ENCODE measurements at regions not wholly inside any gene's neighbourhood (a gene's known extent, or its start where the extent isn't known, plus 50 kb on each side); places are given as distances from the start of the nearest gene placed in this dataset.

GRCh38 chr1:103162360-103162759 lies 54.0 kb upstream of the COL11A1 start:
- no peak overlapping the region for H2AFZ ChIP-seq (ENCODE audit: low read depth, low read length)
- H3K4me3 ChIP-seq (ENCODE audit: low read length): no peak overlapping the region
- H3K36me3 ChIP-seq (ENCODE audit: insufficient read depth, low read length): no peaks in the 10 kb centered on the region
- H3K4me1 ChIP-seq (ENCODE audit: insufficient read depth, low read length): no peaks in the 10 kb centered on the region
- no peaks in the 10 kb centered on the region for H3K27me3 ChIP-seq (ENCODE audit: insufficient read depth, low read length)
- H3K9me3 ChIP-seq (ENCODE audit: low read length): no peaks in the 10 kb centered on the region

DNA sequence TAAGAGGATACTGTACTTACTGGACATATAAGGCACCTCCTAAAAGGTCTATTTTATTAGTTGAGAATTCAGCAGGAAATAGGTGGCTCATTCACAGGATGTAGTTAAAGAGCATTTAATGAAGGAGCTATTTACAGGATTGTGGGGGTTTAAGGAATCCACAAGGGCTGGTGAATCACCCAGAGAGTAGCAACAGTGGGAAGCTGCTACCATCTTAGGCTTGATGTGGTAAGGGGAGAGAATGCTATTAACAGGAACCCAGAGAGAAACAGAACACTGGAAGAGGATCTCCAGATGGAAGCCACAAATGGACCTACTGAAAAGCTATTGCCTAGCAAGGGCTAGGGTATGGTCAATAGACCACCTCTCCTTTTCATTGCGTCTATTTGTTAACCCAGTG lies 52.0 kb upstream of the COL11A1 start:
- H2AFZ ChIP-seq (ENCODE audit: low read depth, low read length): no peak overlapping the region
- H3K27me3 ChIP-seq (ENCODE audit: insufficient read depth, low read length): no peaks in the 10 kb centered on the region
- no peak overlapping the region for H3K4me3 ChIP-seq (ENCODE audit: low read length)
- no peaks in the 10 kb centered on the region for H3K4me1 ChIP-seq (ENCODE audit: insufficient read depth, low read length)
- H3K9me3 ChIP-seq (ENCODE audit: low read length): no peaks in the 10 kb centered on the region
- no peaks in the 10 kb centered on the region for H3K36me3 ChIP-seq (ENCODE audit: insufficient read depth, low read length)

All from neuron (in vitro differentiated cells).